Thyroid gland (tissue), 4 donors: ENCODE measurements at regions not wholly inside any gene's neighbourhood (a gene's known extent, or its start where the extent isn't known, plus 50 kb on each side); places are given as distances from the start of the nearest gene placed in this dataset.
"Not testable (repeated sequence)": the region's sequence is repeated elsewhere in the genome, so short reads cannot be mapped to it uniquely, and the experiment has no call there.

Experiments
- CTCF ChIP-seq, 6 experiments: fragments of 200-600 bp in 3 of 6; fragments of 450-650 bp in 3 of 6; sonication (generic) in 3 of 6; IDR thresholded peaks; one replicate each; pipeline ENCODE4 v1.5.1; 2016 to 2019; ENCODE audit warnings: antibody characterized with exemption in 6 of 6, mild to moderate bottlenecking in 2 of 6, inconsistent platforms in 1 of 6, moderate library complexity in 1 of 6
- POLR2A ChIP-seq, 2 donors: fragments of 450-650 bp; IDR thresholded peaks; one replicate each; pipeline ENCODE4 v1.6.1; 2017; ENCODE audit warnings: antibody characterized with exemption in 2 of 2, mild to moderate bottlenecking in 2 of 2, moderate library complexity in 1 of 2

GRCh38 chr3:82584415-82584814 lies 823.0 kb upstream of the GBE1 start:
- not testable (repeated sequence) for TF ChIP-seq CTCF, POLR2A (IDR thresholded peaks at IDR 0.05)
